Stomach (tissue), 4 donors: ENCODE measurements at regions not wholly inside any gene's neighbourhood (a gene's known extent, or its start where the extent isn't known, plus 50 kb on each side); places are given as distances from the start of the nearest gene placed in this dataset.

ENCODE experiments used
- CTCF ChIP-seq, 7 experiments: fragments of 450-650 bp in 4 of 7; fragments of 200-600 bp in 3 of 7; sonication (generic) in 3 of 7; IDR thresholded peaks; one replicate each; pipeline ENCODE4 v1.5.1; 2016 to 2019; ENCODE audit warnings: antibody characterized with exemption in 7 of 7, control low read depth in 2 of 7, mild to moderate bottlenecking in 1 of 7
- EP300 ChIP-seq: sonication (generic); formaldehyde crosslinking; IDR thresholded peaks from one replicate; pipeline ENCODE4 v1.6.1; 2017; ENCODE audit warnings: antibody characterized with exemption
- POLR2A ChIP-seq, 4 donors: fragments of 450-650 bp; IDR thresholded peaks; one replicate each; pipeline ENCODE4 v1.6.1; 2016; ENCODE audit warnings: antibody characterized with exemption in 4 of 4, control low read depth in 2 of 4, mild to moderate bottlenecking in 1 of 4, moderate library complexity in 1 of 4
- POLR2AphosphoS5 ChIP-seq, 3 donors: sonication (generic); formaldehyde crosslinking; IDR thresholded peaks; one replicate each; pipeline ENCODE4 v1.6.1; 2016; ENCODE audit warnings: antibody characterized with exemption in 3 of 3

GRCh38 chr10:85259908-85260307 lies 931.5 kb downstream of the CCSER2 start:
- TF ChIP-seq POLR2A (IDR thresholded peaks at IDR 0.05) (no peak), CTCF (IDR thresholded peaks at IDR 0.05) (no peak), POLR2AphosphoS5 (IDR thresholded peaks at IDR 0.05) (no peak), EP300 (no peak)
